Osteoblast (primary cell): ENCODE measurements at regions not wholly inside any gene's neighbourhood (a gene's known extent, or its start where the extent isn't known, plus 50 kb on each side); places are given as distances from the start of the nearest gene placed in this dataset.

Experiments used
- DNase-seq: peaks from one replicate; pipeline ENCODE4 v3.0.0; 2011; ENCODE audit warnings: low spot score, mixed read lengths; ENCODE audit not compliant: insufficient read length; ENCODE audit errors: missing footprints
- H2AFZ ChIP-seq: 2 replicates; pipeline ENCODE4 v1.6.0; 2011; ENCODE audit warnings: mild to moderate bottlenecking, low read length
- H3K27ac ChIP-seq: 2 replicates; pipeline ENCODE4 v1.5.1; 2011; ENCODE audit warnings: mild to moderate bottlenecking, low read depth, low read length, moderate library complexity
- H3K27me3 ChIP-seq: 2 replicates; pipeline ENCODE4 v1.6.0; 2012; ENCODE audit warnings: mild to moderate bottlenecking, control low read depth, inconsistent platforms, low read length, moderate library complexity; ENCODE audit not compliant: insufficient read depth
- H3K36me3 ChIP-seq: 2 replicates; pipeline ENCODE4 v1.5.1; 2011; ENCODE audit warnings: mild to moderate bottlenecking, low read length, control low read depth, moderate library complexity; ENCODE audit not compliant: insufficient read depth
- H3K4me1 ChIP-seq: 2 replicates; pipeline ENCODE4 v1.5.1; 2011; ENCODE audit warnings: mild to moderate bottlenecking, low read length, control low read depth, moderate library complexity; ENCODE audit not compliant: insufficient read depth
- H3K4me2 ChIP-seq: 2 replicates; pipeline ENCODE4 v1.6.0; 2011; ENCODE audit warnings: mild to moderate bottlenecking, low read length; ENCODE audit not compliant: insufficient read depth
- H3K4me3 ChIP-seq: fragments of 200-600 bp; sonication (generic); 3 replicates; pipeline ENCODE4 v1.5.1; 2012; ENCODE audit warnings: mild to moderate bottlenecking, low read length, inconsistent platforms; ENCODE audit not compliant: insufficient read depth
- H3K79me2 ChIP-seq: 2 replicates; pipeline ENCODE4 v1.6.0; 2012; ENCODE audit warnings: mild to moderate bottlenecking, low read length, control low read depth, inconsistent platforms; ENCODE audit not compliant: insufficient read depth
- H3K9me3 ChIP-seq: 2 replicates; pipeline ENCODE4 v1.5.1; 2011; ENCODE audit warnings: low read depth, low read length, control low read depth
- H4K20me1 ChIP-seq: 2 replicates; pipeline ENCODE4 v1.6.0; 2012; ENCODE audit warnings: mild to moderate bottlenecking, low read length, control low read depth; ENCODE audit not compliant: insufficient read depth
- TF ChIP-seq, protein P1 (sequence below): IDR thresholded peaks from 2 replicates; pipeline ENCODE4 v1.5.1; 2011; ENCODE audit warnings: mild to moderate bottlenecking, low read depth, low read length, moderate library complexity; ENCODE audit errors: extremely low read depth

- no peak overlapping the region for H3K4me3 ChIP-seq
- H3K4me2 ChIP-seq = no peak overlapping the region
- H3K79me2 ChIP-seq = no peaks in the 10 kb centered on the region
- H2AFZ ChIP-seq = no peak overlapping the region
- no peaks in the 10 kb centered on the region for H3K4me1 ChIP-seq
- no peaks in the 10 kb centered on the region for H3K36me3 ChIP-seq
- H4K20me1 ChIP-seq = no peaks in the 10 kb centered on the region
- TF ChIP-seq, protein P1, sequence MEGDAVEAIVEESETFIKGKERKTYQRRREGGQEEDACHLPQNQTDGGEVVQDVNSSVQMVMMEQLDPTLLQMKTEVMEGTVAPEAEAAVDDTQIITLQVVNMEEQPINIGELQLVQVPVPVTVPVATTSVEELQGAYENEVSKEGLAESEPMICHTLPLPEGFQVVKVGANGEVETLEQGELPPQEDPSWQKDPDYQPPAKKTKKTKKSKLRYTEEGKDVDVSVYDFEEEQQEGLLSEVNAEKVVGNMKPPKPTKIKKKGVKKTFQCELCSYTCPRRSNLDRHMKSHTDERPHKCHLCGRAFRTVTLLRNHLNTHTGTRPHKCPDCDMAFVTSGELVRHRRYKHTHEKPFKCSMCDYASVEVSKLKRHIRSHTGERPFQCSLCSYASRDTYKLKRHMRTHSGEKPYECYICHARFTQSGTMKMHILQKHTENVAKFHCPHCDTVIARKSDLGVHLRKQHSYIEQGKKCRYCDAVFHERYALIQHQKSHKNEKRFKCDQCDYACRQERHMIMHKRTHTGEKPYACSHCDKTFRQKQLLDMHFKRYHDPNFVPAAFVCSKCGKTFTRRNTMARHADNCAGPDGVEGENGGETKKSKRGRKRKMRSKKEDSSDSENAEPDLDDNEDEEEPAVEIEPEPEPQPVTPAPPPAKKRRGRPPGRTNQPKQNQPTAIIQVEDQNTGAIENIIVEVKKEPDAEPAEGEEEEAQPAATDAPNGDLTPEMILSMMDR = no peak
- H3K27me3 ChIP-seq = peaks cover 3% of the 10 kb centered on the region
- no peak for DNase-seq
- no peak overlapping the region for H3K27ac ChIP-seq
- H3K9me3 ChIP-seq = no peaks in the 10 kb centered on the region
Measured at GRCh38 chr22:27542602-27543001, 259.0 kb downstream of the MN1 start.

DNA sequence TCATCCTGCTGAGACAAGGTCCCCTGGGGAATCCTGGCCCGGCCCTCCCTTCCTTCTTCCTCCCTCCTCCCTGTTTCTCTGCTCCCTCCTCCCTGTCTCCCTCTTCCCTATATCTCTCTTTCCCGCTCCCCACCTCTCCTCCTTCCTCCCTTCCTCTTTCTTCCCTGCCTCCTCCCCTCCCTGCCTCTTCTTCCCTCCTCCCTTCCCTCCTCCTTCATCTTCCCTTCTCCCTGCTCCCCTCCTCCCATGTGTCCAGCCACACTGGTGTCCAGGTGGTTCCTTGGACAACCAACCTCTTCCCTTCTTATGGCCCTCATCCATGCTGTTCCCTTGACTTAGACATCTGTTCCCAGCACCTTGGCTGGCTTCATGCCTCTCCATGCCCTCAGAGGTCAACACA, 258.1 kb downstream of the MN1 start:
- no peaks in the 10 kb centered on the region for H3K9me3 ChIP-seq

DNA sequence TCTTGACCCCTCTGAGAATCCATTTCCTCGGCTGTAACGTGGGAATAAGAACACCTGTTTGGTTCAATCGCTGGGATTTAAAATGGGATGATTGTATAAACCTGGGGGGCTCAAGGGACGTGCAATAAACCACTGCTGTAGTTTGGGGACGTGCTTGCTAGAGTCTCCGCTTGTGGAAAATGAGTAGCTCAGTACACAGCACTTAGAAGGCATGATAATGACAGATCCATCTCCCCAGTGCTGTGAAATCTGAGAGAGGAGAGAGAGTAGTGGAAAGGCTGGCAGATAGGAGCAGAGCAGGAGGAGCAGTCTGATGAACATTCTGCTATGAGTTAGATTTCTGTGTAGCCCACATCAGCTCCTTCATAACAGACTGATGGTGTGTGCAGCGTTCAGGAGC, 256.5 kb downstream of the MN1 start:
- TF ChIP-seq, protein P1 = no peak
- Histone ChIP-seq H3K4me2 (no peak overlapping the region), H2AFZ (no peak overlapping the region), H3K9me3 (no peaks in the 10 kb centered on the region), H3K4me3 (no peak overlapping the region), H3K27ac (no peak overlapping the region), H3K79me2 (no peaks in the 10 kb centered on the region), H3K4me1 (no peaks in the 10 kb centered on the region), H3K36me3 (no peaks in the 10 kb centered on the region), H3K27me3 (peaks cover 3% of the 10 kb centered on the region), H4K20me1 (no peaks in the 10 kb centered on the region)
- DNase-seq = no peak

More for the DNA sequence above, 258.1 kb downstream of the MN1 start:
- Histone ChIP-seq H3K27ac (no peak overlapping the region), H3K36me3 (no peaks in the 10 kb centered on the region), H3K27me3 (peaks cover 3% of the 10 kb centered on the region), H3K4me2 (no peak overlapping the region), H4K20me1 (no peaks in the 10 kb centered on the region), H3K4me1 (no peaks in the 10 kb centered on the region), H3K4me3 (no peak overlapping the region), H2AFZ (no peak overlapping the region), H3K79me2 (no peaks in the 10 kb centered on the region)
- TF ChIP-seq, protein P1 = no peak
- DNase-seq = no peak

- Histone ChIP-seq H3K79me2 (no peaks in the 10 kb centered on the region), H3K4me2 (no peak overlapping the region), H3K4me1 (no peaks in the 10 kb centered on the region), H2AFZ (no peak overlapping the region), H3K4me3 (no peak overlapping the region), H3K27me3 (peaks cover 3% of the 10 kb centered on the region), H3K27ac (no peak overlapping the region), H3K36me3 (no peaks in the 10 kb centered on the region), H3K9me3 (no peaks in the 10 kb centered on the region), H4K20me1 (no peaks in the 10 kb centered on the region)
- no peak for DNase-seq
- TF ChIP-seq, protein P1 = no peak
Measured at GRCh38 chr22:27546157-27546935, 255.2 kb downstream of the MN1 start.
